GM23338 (cell line): ENCODE measurements at regions not wholly inside any gene's neighbourhood (a gene's known extent, or its start where the extent isn't known, plus 50 kb on each side); places are given as distances from the start of the nearest gene placed in this dataset.

Source experiments
- ATAC-seq: fragments of 200-7000 bp; cut with Tn5 transposase; 3 replicates; pipeline ENCODE4 v1.9.1; 2020
- DNase-seq: peaks from one replicate; pipeline ENCODE4 v3.0.0-alpha.2; 2015; ENCODE audit warnings: low spot score
- H2AFZ ChIP-seq: fragments of 200-600 bp; sonication (generic); 2 replicates; pipeline ENCODE4 v1.8.0; 2016; ENCODE audit warnings: antibody characterized with exemption, mild to moderate bottlenecking, moderate library complexity
- H3F3A ChIP-seq: fragments of 200-600 bp; sonication (generic); replicated peaks from 2 replicates; pipeline ENCODE4 v1.8.0; 2017; ENCODE audit warnings: antibody characterized with exemption, mixed run types, low read depth
- H3K27ac ChIP-seq: fragments of 200-600 bp; sonication (generic); 2 replicates; pipeline ENCODE4 v1.6.1; 2016; ENCODE audit warnings: low read depth
- H3K27me3 ChIP-seq: fragments of 200-600 bp; sonication (generic); 2 replicates; pipeline ENCODE4 v1.8.0; 2016; ENCODE audit warnings: mild to moderate bottlenecking, mixed run types, moderate library complexity; ENCODE audit not compliant: insufficient read depth
- H3K36me3 ChIP-seq: fragments of 200-600 bp; sonication (generic); 2 replicates; pipeline ENCODE4 v1.8.0; 2016; ENCODE audit warnings: mild to moderate bottlenecking; ENCODE audit not compliant: insufficient read depth
- H3K4me1 ChIP-seq: fragments of 200-600 bp; sonication (generic); 2 replicates; pipeline ENCODE4 v1.8.0; 2016; ENCODE audit warnings: mild to moderate bottlenecking, moderate library complexity; ENCODE audit not compliant: insufficient read depth
- H3K4me2 ChIP-seq: fragments of 200-600 bp; sonication (generic); 2 replicates; pipeline ENCODE4 v1.7.1; 2017; ENCODE audit warnings: mixed run types
- H3K4me3 ChIP-seq: fragments of 200-600 bp; sonication (generic); 2 replicates; pipeline ENCODE4 v1.6.1; 2016; ENCODE audit warnings: mixed run types
- H3K79me2 ChIP-seq: fragments of 200-600 bp; sonication (generic); replicated peaks from 2 replicates; pipeline ENCODE4 v1.8.0; 2017; ENCODE audit warnings: mild to moderate bottlenecking; ENCODE audit not compliant: insufficient read depth
- H3K9me2 ChIP-seq: fragments of 200-600 bp; sonication (generic); 2 replicates; pipeline ENCODE4 v1.8.0; 2017; ENCODE audit not compliant: insufficient read depth
- H4K20me1 ChIP-seq: fragments of 200-600 bp; sonication (generic); replicated peaks from 2 replicates; pipeline ENCODE4 v1.8.0; 2017; ENCODE audit warnings: mild to moderate bottlenecking; ENCODE audit not compliant: insufficient read depth
- H3K27ac Mint-ChIP-seq: 2 replicates; pipeline ENCODE4 v1.8.0; 2020; ENCODE audit warnings: inconsistent platforms, mild to moderate bottlenecking, moderate library complexity, mixed read lengths
- H3K27me3 Mint-ChIP-seq: 3 replicates; pipeline ENCODE4 v1.8.0; 2022; ENCODE audit warnings: low read depth, mild to moderate bottlenecking, moderate library complexity, mixed read lengths, inconsistent platforms; ENCODE audit not compliant: insufficient read depth, poor library complexity
- H3K36me3 Mint-ChIP-seq: 3 replicates; pipeline ENCODE4 v1.8.0; 2021; ENCODE audit warnings: low read depth, mild to moderate bottlenecking, inconsistent platforms, moderate library complexity, mixed read lengths
- H3K4me1 Mint-ChIP-seq: 3 replicates; pipeline ENCODE4 v1.8.0; 2020; ENCODE audit warnings: mild to moderate bottlenecking, inconsistent platforms, mixed read lengths
- H3K4me3 Mint-ChIP-seq: 3 replicates; pipeline ENCODE4 v1.8.0; 2021; ENCODE audit warnings: moderate library complexity, mild to moderate bottlenecking, inconsistent platforms, mixed read lengths
- H3K9me3 Mint-ChIP-seq: 3 replicates; pipeline ENCODE4 v1.8.0; 2020; ENCODE audit warnings: moderate library complexity, mild to moderate bottlenecking, inconsistent platforms, mixed read lengths
- CREB1 ChIP-seq: fragments of 250-450 bp; sonication (Bioruptor Pico); IDR thresholded peaks from 2 replicates; pipeline ENCODE4 v1.5.0; 2020; ENCODE audit warnings: low read depth, mild to moderate bottlenecking, moderate library complexity
- EZH2 ChIP-seq: fragments of 200-600 bp; sonication (generic); IDR thresholded peaks from one replicate; pipeline ENCODE4 v1.8.0; 2017; ENCODE audit warnings: antibody characterized with exemption, mild to moderate bottlenecking, low read depth; ENCODE audit not compliant: unreplicated experiment
- NANOG ChIP-seq: IDR thresholded peaks from 2 replicates; pipeline ENCODE4 v1.6.1; 2016; ENCODE audit warnings: antibody characterized with exemption, borderline replicate concordance
- STAT1 ChIP-seq: IDR thresholded peaks from one replicate; pipeline ENCODE4 v1.6.1; 2016; ENCODE audit warnings: antibody characterized with exemption; ENCODE audit not compliant: unreplicated experiment
- ZNF114 ChIP-seq: fragments of 250-450 bp; sonication (Bioruptor Pico); IDR thresholded peaks from 2 replicates; pipeline ENCODE4 v1.5.0; 2020; ENCODE audit warnings: mild to moderate bottlenecking, moderate library complexity
- TF ChIP-seq, protein P1 (sequence below), 2 experiments: fragments of 200-600 bp in 1 of 2; sonication (generic) in 1 of 2; conservative IDR thresholded peaks; 2 replicates each; pipeline versions ENCODE4 v1.5.1 to v1.6.1; 2016 to 2017; ENCODE audit warnings: antibody characterized with exemption in 2 of 2, low read depth in 2 of 2, mild to moderate bottlenecking in 2 of 2, moderate library complexity in 1 of 2
- TF ChIP-seq, protein P2 (sequence below): IDR thresholded peaks from one replicate; pipeline ENCODE4 v1.6.1; 2018; ENCODE audit warnings: antibody characterized with exemption; ENCODE audit not compliant: unreplicated experiment
- TF ChIP-seq, protein P3 (sequence below): IDR thresholded peaks from 2 replicates; pipeline ENCODE4 v1.6.1; 2016; ENCODE audit warnings: antibody characterized with exemption

DNA sequence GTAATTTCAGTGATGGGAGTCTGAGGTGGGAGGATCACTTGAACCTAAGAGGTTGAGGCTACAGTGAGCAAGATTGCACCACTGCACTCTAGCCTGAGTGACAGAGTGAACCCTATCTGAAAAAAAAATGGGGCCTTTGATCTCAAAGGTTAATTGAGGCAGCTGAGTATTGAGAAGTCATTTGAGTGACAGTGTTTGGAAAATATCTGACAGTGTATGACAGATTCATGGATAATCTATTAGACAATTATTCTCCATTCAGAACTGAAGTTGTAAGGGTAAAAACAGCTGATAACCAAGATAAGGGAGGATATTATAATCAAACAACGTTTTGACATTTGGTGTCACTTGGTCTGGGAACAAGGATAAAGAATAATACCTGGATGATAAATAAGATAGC, 50.9 kb upstream of the CD36 start:
- Mint-ChIP-seq H3K4me1 (peaks cover 3% of the 10 kb centered on the region; the same call in 2 of the 3 replicates), H3K9me3 (no peaks in the 10 kb centered on the region), H3K4me3 (no peak overlapping the region), H3K36me3 (no peaks in the 10 kb centered on the region), H3K27me3 (no peaks in the 10 kb centered on the region), H3K27ac (no peak overlapping the region)
- no peak overlapping the region for H2AFZ ChIP-seq
- ATAC-seq (no peak), DNase-seq (no peak)
- no peaks in the 10 kb centered on the region for H4K20me1 ChIP-seq
- no peaks in the 10 kb centered on the region for H3K4me1 ChIP-seq
- H3K27ac ChIP-seq = no peak overlapping the region
- no peak overlapping the region for H3K4me2 ChIP-seq
- H3K9me2 ChIP-seq = no peaks in the 10 kb centered on the region
- no peaks in the 10 kb centered on the region for H3K27me3 ChIP-seq
- TF ChIP-seq, protein P1, sequence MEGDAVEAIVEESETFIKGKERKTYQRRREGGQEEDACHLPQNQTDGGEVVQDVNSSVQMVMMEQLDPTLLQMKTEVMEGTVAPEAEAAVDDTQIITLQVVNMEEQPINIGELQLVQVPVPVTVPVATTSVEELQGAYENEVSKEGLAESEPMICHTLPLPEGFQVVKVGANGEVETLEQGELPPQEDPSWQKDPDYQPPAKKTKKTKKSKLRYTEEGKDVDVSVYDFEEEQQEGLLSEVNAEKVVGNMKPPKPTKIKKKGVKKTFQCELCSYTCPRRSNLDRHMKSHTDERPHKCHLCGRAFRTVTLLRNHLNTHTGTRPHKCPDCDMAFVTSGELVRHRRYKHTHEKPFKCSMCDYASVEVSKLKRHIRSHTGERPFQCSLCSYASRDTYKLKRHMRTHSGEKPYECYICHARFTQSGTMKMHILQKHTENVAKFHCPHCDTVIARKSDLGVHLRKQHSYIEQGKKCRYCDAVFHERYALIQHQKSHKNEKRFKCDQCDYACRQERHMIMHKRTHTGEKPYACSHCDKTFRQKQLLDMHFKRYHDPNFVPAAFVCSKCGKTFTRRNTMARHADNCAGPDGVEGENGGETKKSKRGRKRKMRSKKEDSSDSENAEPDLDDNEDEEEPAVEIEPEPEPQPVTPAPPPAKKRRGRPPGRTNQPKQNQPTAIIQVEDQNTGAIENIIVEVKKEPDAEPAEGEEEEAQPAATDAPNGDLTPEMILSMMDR (conservative IDR thresholded peaks at IDR 0.05; ENCODE audit: low read depth in 2 of 2) = no peak
- TF ChIP-seq, protein P2, sequence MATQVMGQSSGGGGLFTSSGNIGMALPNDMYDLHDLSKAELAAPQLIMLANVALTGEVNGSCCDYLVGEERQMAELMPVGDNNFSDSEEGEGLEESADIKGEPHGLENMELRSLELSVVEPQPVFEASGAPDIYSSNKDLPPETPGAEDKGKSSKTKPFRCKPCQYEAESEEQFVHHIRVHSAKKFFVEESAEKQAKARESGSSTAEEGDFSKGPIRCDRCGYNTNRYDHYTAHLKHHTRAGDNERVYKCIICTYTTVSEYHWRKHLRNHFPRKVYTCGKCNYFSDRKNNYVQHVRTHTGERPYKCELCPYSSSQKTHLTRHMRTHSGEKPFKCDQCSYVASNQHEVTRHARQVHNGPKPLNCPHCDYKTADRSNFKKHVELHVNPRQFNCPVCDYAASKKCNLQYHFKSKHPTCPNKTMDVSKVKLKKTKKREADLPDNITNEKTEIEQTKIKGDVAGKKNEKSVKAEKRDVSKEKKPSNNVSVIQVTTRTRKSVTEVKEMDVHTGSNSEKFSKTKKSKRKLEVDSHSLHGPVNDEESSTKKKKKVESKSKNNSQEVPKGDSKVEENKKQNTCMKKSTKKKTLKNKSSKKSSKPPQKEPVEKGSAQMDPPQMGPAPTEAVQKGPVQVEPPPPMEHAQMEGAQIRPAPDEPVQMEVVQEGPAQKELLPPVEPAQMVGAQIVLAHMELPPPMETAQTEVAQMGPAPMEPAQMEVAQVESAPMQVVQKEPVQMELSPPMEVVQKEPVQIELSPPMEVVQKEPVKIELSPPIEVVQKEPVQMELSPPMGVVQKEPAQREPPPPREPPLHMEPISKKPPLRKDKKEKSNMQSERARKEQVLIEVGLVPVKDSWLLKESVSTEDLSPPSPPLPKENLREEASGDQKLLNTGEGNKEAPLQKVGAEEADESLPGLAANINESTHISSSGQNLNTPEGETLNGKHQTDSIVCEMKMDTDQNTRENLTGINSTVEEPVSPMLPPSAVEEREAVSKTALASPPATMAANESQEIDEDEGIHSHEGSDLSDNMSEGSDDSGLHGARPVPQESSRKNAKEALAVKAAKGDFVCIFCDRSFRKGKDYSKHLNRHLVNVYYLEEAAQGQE = no peak
- no peak for TF ChIP-seq EZH2
- no peak overlapping the region for H3K4me3 ChIP-seq
- H3K79me2 ChIP-seq = no peaks in the 10 kb centered on the region
- no peaks in the 10 kb centered on the region for H3K36me3 ChIP-seq
- no peaks in the 10 kb centered on the region for H3F3A ChIP-seq

DNA sequence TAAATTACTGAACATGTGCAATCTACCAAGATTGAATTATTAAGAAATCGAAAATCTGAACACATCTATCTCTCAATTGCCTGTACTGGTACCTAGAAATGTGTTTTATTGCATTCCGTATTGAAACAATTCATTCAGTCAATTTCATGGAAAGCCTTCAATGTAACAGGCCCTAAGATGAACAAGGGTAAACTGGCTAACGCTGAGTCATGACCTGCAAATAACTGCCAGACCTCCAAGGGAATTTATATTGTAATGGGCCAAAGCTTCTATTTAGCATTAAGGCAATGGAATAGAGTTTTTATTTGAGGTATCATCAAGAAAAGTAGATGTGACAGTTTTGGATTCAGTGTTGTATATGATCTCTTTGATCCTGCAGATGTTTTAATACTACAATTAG, 49.9 kb upstream of the CD36 start:
- Histone ChIP-seq H3K79me2 (no peaks in the 10 kb centered on the region), H3K27me3 (no peaks in the 10 kb centered on the region), H3K4me2 (no peak overlapping the region), H3K4me1 (no peaks in the 10 kb centered on the region), H3F3A (no peaks in the 10 kb centered on the region), H4K20me1 (no peaks in the 10 kb centered on the region), H3K36me3 (no peaks in the 10 kb centered on the region), H3K9me2 (no peaks in the 10 kb centered on the region), H3K27ac (no peak overlapping the region), H3K4me3 (no peak overlapping the region), H2AFZ (no peak overlapping the region)
- no peak for DNase-seq
- Mint-ChIP-seq H3K27me3 (no peaks in the 10 kb centered on the region), H3K4me3 (no peak overlapping the region), H3K27ac (peak overlapping the region; percentile 81), H3K36me3 (no peaks in the 10 kb centered on the region), H3K4me1 (peaks cover 3% of the 10 kb centered on the region; the same call in 2 of the 3 replicates), H3K9me3 (no peaks in the 10 kb centered on the region)
- no peak for ATAC-seq
- TF ChIP-seq ZNF114 (CRISPR knock-in tag) = no peak
- no peak for TF ChIP-seq NANOG
- TF ChIP-seq, protein P1 (conservative IDR thresholded peaks at IDR 0.05; ENCODE audit: low read depth in 2 of 2) = no peak
- TF ChIP-seq, protein P3, sequence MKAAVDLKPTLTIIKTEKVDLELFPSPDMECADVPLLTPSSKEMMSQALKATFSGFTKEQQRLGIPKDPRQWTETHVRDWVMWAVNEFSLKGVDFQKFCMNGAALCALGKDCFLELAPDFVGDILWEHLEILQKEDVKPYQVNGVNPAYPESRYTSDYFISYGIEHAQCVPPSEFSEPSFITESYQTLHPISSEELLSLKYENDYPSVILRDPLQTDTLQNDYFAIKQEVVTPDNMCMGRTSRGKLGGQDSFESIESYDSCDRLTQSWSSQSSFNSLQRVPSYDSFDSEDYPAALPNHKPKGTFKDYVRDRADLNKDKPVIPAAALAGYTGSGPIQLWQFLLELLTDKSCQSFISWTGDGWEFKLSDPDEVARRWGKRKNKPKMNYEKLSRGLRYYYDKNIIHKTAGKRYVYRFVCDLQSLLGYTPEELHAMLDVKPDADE = no peak
- no peak for TF ChIP-seq CREB1 (CRISPR knock-in tag)
- no peak for TF ChIP-seq STAT1
